OCI-LY3 (cell line): ENCODE measurements at regions not wholly inside any gene's neighbourhood (a gene's known extent, or its start where the extent isn't known, plus 50 kb on each side); places are given as distances from the start of the nearest gene placed in this dataset.

ENCODE experiments used
- H2AFZ ChIP-seq: fragments of 200-600, 300-600 bp; shearing (Covaris generic); 2 replicates; pipeline ENCODE4 v1.6.0; 2014; ENCODE audit warnings: antibody characterized with exemption, low read depth, low read length
- H3K27ac ChIP-seq: fragments of 200-600, 300-600 bp; sonication (generic); 2 replicates; pipeline ENCODE4 v1.5.1; 2014; ENCODE audit warnings: mild to moderate bottlenecking, low read length, moderate library complexity, mixed read lengths
- H3K27me3 ChIP-seq: fragments of 200-600, 300-600 bp; sonication (generic); 2 replicates; pipeline ENCODE4 v1.6.1; 2014; ENCODE audit warnings: low read depth, low read length, mixed read lengths
- H3K36me3 ChIP-seq: fragments of 200-600, 300-600 bp; sonication (generic); replicated peaks from 2 replicates; pipeline ENCODE3; 2014; ENCODE audit warnings: low read depth, low read length, mixed read lengths
- H3K4me1 ChIP-seq: fragments of 300-600, 200-600 bp; sonication (generic); 2 replicates; pipeline ENCODE4 v1.6.1; 2014; ENCODE audit warnings: low read length, mixed read lengths
- H3K4me2 ChIP-seq: fragments of 200-600, 300-600 bp; sonication (generic); 2 replicates; pipeline ENCODE4 v1.6.1; 2014; ENCODE audit warnings: low read length, mixed read lengths
- H3K4me3 ChIP-seq: fragments of 300-600, 200-600 bp; sonication (generic); 2 replicates; pipeline ENCODE4 v1.5.1; 2014; ENCODE audit warnings: antibody characterized with exemption, mild to moderate bottlenecking, low read length, moderate library complexity
- H3K79me2 ChIP-seq: fragments of 300-600, 200-600 bp; shearing (Covaris generic); 2 replicates; pipeline ENCODE4 v1.6.1; 2014; ENCODE audit warnings: mild to moderate bottlenecking, low read length, mixed read lengths
- H3K9ac ChIP-seq: fragments of 300-600, 200-600 bp; shearing (Covaris generic); 2 replicates; pipeline ENCODE4 v1.6.0; 2014; ENCODE audit warnings: mild to moderate bottlenecking, low read length, moderate library complexity
- H3K9me3 ChIP-seq: fragments of 200-600, 300-600 bp; shearing (Covaris generic); 2 replicates; pipeline ENCODE4 v1.6.1; 2014; ENCODE audit warnings: low read length, mixed read lengths; ENCODE audit not compliant: insufficient read depth
- H4K20me1 ChIP-seq: fragments of 200-600, 300-600 bp; sonication (generic); 2 replicates; pipeline ENCODE4 v1.6.1; 2016; ENCODE audit warnings: low read length, mixed read lengths; ENCODE audit not compliant: insufficient read depth
- CTCF ChIP-seq: fragments of 200-600, 300-600 bp; sonication (generic); IDR thresholded peaks from 2 replicates; pipeline ENCODE4 v1.5.1; 2014; ENCODE audit warnings: antibody characterized with exemption, low read length, low read depth
- EZH2phosphoT487 ChIP-seq: fragments of 200-600 bp; shearing (Covaris generic); IDR thresholded peaks from 2 replicates; pipeline ENCODE4 v1.6.1; 2018; ENCODE audit warnings: antibody characterized with exemption, mixed run types, low read depth

GRCh38 chr2:160955578-160955977, 204.7 kb upstream of the TANK start:
- Histone ChIP-seq H3K4me1 (no peaks in the 10 kb centered on the region), H3K36me3 (no peaks in the 10 kb centered on the region), H4K20me1 (no peaks in the 10 kb centered on the region), H2AFZ (no peak overlapping the region), H3K27ac (no peak overlapping the region), H3K9ac (no peak overlapping the region), H3K4me2 (no peak overlapping the region), H3K79me2 (no peaks in the 10 kb centered on the region), H3K27me3 (no peaks in the 10 kb centered on the region), H3K9me3 (no peaks in the 10 kb centered on the region), H3K4me3 (no peak overlapping the region)
- TF ChIP-seq EZH2phosphoT487 (no peak), CTCF (no peak)

GRCh38 chr2:160956243-160956802, 203.9 kb upstream of the TANK start:
- Histone ChIP-seq H3K27me3 (no peaks in the 10 kb centered on the region), H3K9ac (no peak overlapping the region), H4K20me1 (no peaks in the 10 kb centered on the region), H3K4me1 (no peaks in the 10 kb centered on the region), H3K27ac (no peak overlapping the region), H3K4me3 (no peak overlapping the region), H3K36me3 (no peaks in the 10 kb centered on the region), H3K4me2 (no peak overlapping the region), H3K79me2 (no peaks in the 10 kb centered on the region), H3K9me3 (no peaks in the 10 kb centered on the region), H2AFZ (no peak overlapping the region)
- TF ChIP-seq EZH2phosphoT487 (no peak), CTCF (no peak)

GRCh38 chr2:160963957-160964356, 196.3 kb upstream of the TANK start:
- Histone ChIP-seq H3K4me3 (no peak overlapping the region), H3K4me2 (no peak overlapping the region), H4K20me1 (no peaks in the 10 kb centered on the region), H3K79me2 (no peaks in the 10 kb centered on the region), H2AFZ (no peak overlapping the region), H3K27ac (no peak overlapping the region), H3K36me3 (no peaks in the 10 kb centered on the region), H3K4me1 (no peaks in the 10 kb centered on the region), H3K27me3 (no peaks in the 10 kb centered on the region; the same call in 1 of the 2 replicates), H3K9ac (no peak overlapping the region), H3K9me3 (no peaks in the 10 kb centered on the region)
- TF ChIP-seq CTCF = no peak
- TF ChIP-seq EZH2phosphoT487 = no peak

GRCh38 chr2:160967523-160967922, 192.7 kb upstream of the TANK start:
- H3K27ac ChIP-seq = no peak overlapping the region
- H4K20me1 ChIP-seq = no peaks in the 10 kb centered on the region
- no peak overlapping the region for H3K4me3 ChIP-seq
- H3K36me3 ChIP-seq = no peaks in the 10 kb centered on the region
- no peaks in the 10 kb centered on the region for H3K9me3 ChIP-seq
- H3K9ac ChIP-seq = no peak overlapping the region
- H2AFZ ChIP-seq = no peak overlapping the region
- no peak for TF ChIP-seq EZH2phosphoT487
- no peak for TF ChIP-seq CTCF
- no peak overlapping the region for H3K4me2 ChIP-seq
- peaks cover 3% of the 10 kb centered on the region; the same call in 1 of the 2 replicates for H3K27me3 ChIP-seq
- no peaks in the 10 kb centered on the region for H3K79me2 ChIP-seq
- H3K4me1 ChIP-seq = no peaks in the 10 kb centered on the region
